ENCODE measurements at regions not wholly inside any gene's neighbourhood (a gene's known extent, or its start where the extent isn't known, plus 50 kb on each side); places are given as distances from the start of the nearest gene placed in this dataset.

- FAIRE-seq: no peak
- no peaks in the 10 kb centered on the region for H3K9me1 ChIP-seq (replicated peaks; ENCODE audit: control insufficient read depth, extremely low read depth, insufficient read depth, low read length)
- no peaks in the 10 kb centered on the region for H3K36me3 ChIP-seq (ENCODE audit: control insufficient read depth in 2 of 2, extremely low read depth in 1 of 2, insufficient read depth in 2 of 2, low read length in 2 of 2)
- no peak for TF ChIP-seq POLR2A (IDR thresholded peaks at IDR 0.05; ENCODE audit: low read depth, low read length)
- no peak for TF ChIP-seq POLR2AphosphoS5 (IDR thresholded peaks at IDR 0.05; ENCODE audit: insufficient read depth, low read depth, low read length)
- no peak for TF ChIP-seq JUN (IDR thresholded peaks at IDR 0.05; ENCODE audit: borderline replicate concordance, insufficient read depth, insufficient read length, low read depth)
- H3K4me1 ChIP-seq (ENCODE audit: control insufficient read depth, extremely low read depth, insufficient read depth, low read length): no peaks in the 10 kb centered on the region
- H3K79me2 ChIP-seq (ENCODE audit: control insufficient read depth, insufficient read depth, low read length): no peaks in the 10 kb centered on the region
- no peak overlapping the region for H3K9ac ChIP-seq (replicated peaks; ENCODE audit: extremely low read depth, insufficient read depth, low read length)
- no peaks in the 10 kb centered on the region for H3K9me3 ChIP-seq (replicated peaks; ENCODE audit: control insufficient read depth, insufficient read depth, low read length)
- no peaks in the 10 kb centered on the region for H3K27me3 ChIP-seq (ENCODE audit: control insufficient read depth in 2 of 2, insufficient read depth in 2 of 2, low read length in 2 of 2)
- dilution Hi-C loops (cut with MboI; ENCODE audit: extremely low pct_ligation_motif_present, low sequenced_read_pairs) (no loop called here), intact Hi-C loops (cut with micrococcal nuclease) (no loop called here)
- DNase-seq (ENCODE audit: low read depth, low spot score): no peak
- H3K4me3 ChIP-seq (replicated peaks in 1 of 3; ENCODE audit: insufficient read depth in 1 of 3, low read depth in 1 of 3, low read length in 3 of 3): no peak overlapping the region
- CTCF ChIA-PET: no interaction called here
- no peak overlapping the region for H3K27ac ChIP-seq (ENCODE audit: insufficient read depth, low read depth, low read length)
- no peak overlapping the region for H2AFZ ChIP-seq (ENCODE audit: low read depth, low read length)
- no peak overlapping the region for H3K4me2 ChIP-seq (ENCODE audit: insufficient read depth, low read length)
- BruUV-seq (replicated peaks): no TSS peak
- POLR2A ChIA-PET: no interaction called here
- H4K20me1 ChIP-seq (replicated peaks; ENCODE audit: control insufficient read depth, extremely low read depth, insufficient read depth, low read length): no peaks in the 10 kb centered on the region
Observed at GRCh38 chr9:120202856-120203654, 376.9 kb downstream of the CDK5RAP2 start.

GRCh38 chr9:120198027-120198426 is 381.9 kb downstream of the CDK5RAP2 start:
- FAIRE-seq: no peak
- no peaks in the 10 kb centered on the region for H3K79me2 ChIP-seq (ENCODE audit: control insufficient read depth, insufficient read depth, low read length)
- no peaks in the 10 kb centered on the region for H3K9me1 ChIP-seq (replicated peaks; ENCODE audit: control insufficient read depth, extremely low read depth, insufficient read depth, low read length)
- H3K36me3 ChIP-seq (ENCODE audit: control insufficient read depth in 2 of 2, extremely low read depth in 1 of 2, insufficient read depth in 2 of 2, low read length in 2 of 2): no peaks in the 10 kb centered on the region
- DNase-seq (ENCODE audit: low read depth, low spot score): no peak
- TF ChIP-seq EZH2 (IDR thresholded peaks at IDR 0.05; ENCODE audit: borderline replicate concordance, low read depth, low read length, severe bottlenecking): no peak
- TF ChIP-seq JUN (IDR thresholded peaks at IDR 0.05; ENCODE audit: borderline replicate concordance, insufficient read depth, insufficient read length, low read depth): no peak
- TF ChIP-seq POLR2AphosphoS5 (IDR thresholded peaks at IDR 0.05; ENCODE audit: insufficient read depth, low read depth, low read length): no peak
- TF ChIP-seq POLR2A (IDR thresholded peaks at IDR 0.05; ENCODE audit: low read depth, low read length): no peak
- no peak for TF ChIP-seq FOS (IDR thresholded peaks at IDR 0.05; ENCODE audit: borderline replicate concordance, insufficient read depth, low read length)
- no peak for TF ChIP-seq GATA2 (IDR thresholded peaks at IDR 0.05; ENCODE audit: insufficient read depth, insufficient read length, low read depth, low read length)
- TF ChIP-seq MYC (IDR thresholded peaks at IDR 0.05; ENCODE audit: low read depth, low read length): no peak
- TF ChIP-seq MAX (IDR thresholded peaks at IDR 0.05; ENCODE audit: insufficient read depth, insufficient read length): no peak
- no peak for TF ChIP-seq CTCF (IDR thresholded peaks at IDR 0.05; ENCODE audit: extremely low read depth in 1 of 2, insufficient read depth in 1 of 2, low read depth in 1 of 2, low read length in 2 of 2)
- no peak overlapping the region for H3K9ac ChIP-seq (replicated peaks; ENCODE audit: extremely low read depth, insufficient read depth, low read length)
- no peak overlapping the region for H3K4me3 ChIP-seq (replicated peaks in 1 of 3; ENCODE audit: insufficient read depth in 1 of 3, low read depth in 1 of 3, low read length in 3 of 3)
- H4K20me1 ChIP-seq (replicated peaks; ENCODE audit: control insufficient read depth, extremely low read depth, insufficient read depth, low read length): no peaks in the 10 kb centered on the region
- no peak overlapping the region for H3K4me2 ChIP-seq (ENCODE audit: insufficient read depth, low read length)
- ChIA-PET CTCF (no interaction called here), POLR2A (no interaction called here)
- no peaks in the 10 kb centered on the region for H3K4me1 ChIP-seq (ENCODE audit: control insufficient read depth, extremely low read depth, insufficient read depth, low read length)
- H3K27me3 ChIP-seq (ENCODE audit: control insufficient read depth in 2 of 2, insufficient read depth in 2 of 2, low read length in 2 of 2): no peaks in the 10 kb centered on the region
- BruUV-seq (replicated peaks): no TSS peak
- dilution Hi-C loops (cut with MboI; ENCODE audit: extremely low pct_ligation_motif_present, low sequenced_read_pairs): no loop called here
- no peak overlapping the region for H3K27ac ChIP-seq (ENCODE audit: insufficient read depth, low read depth, low read length)
- H3K9me3 ChIP-seq (replicated peaks; ENCODE audit: control insufficient read depth, insufficient read depth, low read length): no peaks in the 10 kb centered on the region
- intact Hi-C loops (cut with micrococcal nuclease): no loop called here
- H2AFZ ChIP-seq (ENCODE audit: low read depth, low read length): no peak overlapping the region

All from endothelial cell of umbilical vein (primary cell).